Stimulated activated CD4-positive, alpha-beta T cell treated with anti-CD3 and anti-CD28 coated beads, Interleukin-4, amount 100 ng/mL, for 4 hours (primary cell): ENCODE measurements at regions not wholly inside any gene's neighbourhood (a gene's known extent, or its start where the extent isn't known, plus 50 kb on each side); places are given as distances from the start of the nearest gene placed in this dataset.

ENCODE experiments used
- DNase-seq, 2 experiments: peaks; one replicate each; pipeline ENCODE4 v3.0.0-alpha.2; 2020

DNA sequence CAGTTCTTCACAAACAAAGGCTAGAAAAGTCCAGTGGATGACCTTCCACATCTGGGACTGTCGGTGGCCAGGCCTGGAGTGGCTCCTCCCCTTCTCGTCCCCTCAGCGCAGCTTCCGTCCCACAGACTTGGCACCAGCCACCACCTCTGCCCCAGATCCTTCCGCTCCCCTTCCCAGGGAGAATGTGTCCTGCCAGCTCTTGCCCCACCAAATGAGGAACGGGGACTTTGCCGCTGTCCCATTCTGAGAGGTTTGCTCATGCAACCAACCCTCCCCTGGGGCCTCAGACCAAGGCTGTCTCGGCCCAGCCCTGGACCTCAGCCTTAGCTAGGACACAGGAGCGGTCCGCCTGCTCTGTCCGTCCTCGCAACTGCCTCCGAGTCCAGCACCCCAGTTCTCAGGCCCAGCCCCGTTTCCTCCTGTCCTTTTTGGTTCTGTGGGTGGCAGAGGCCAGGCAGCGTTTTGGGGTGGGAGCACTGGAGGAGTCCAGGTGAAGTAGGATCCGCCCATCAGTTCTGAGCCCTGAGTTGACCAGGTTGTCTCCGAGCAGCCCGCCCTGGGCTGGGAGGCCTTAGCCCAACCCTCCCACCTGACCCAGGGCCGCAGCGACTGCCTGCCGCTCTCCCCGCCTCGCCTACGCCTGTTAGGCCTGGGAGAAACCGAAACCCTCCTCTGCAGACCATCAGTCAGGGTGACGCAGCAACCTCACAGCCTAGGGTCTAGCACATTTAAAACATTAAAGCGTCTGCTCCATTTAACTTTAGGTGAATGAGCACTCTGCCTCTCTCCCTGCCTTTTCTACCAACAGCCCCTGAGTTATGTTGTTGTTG, 284.3 kb downstream of the FOXO1 start:
- no peak for DNase-seq

DNA sequence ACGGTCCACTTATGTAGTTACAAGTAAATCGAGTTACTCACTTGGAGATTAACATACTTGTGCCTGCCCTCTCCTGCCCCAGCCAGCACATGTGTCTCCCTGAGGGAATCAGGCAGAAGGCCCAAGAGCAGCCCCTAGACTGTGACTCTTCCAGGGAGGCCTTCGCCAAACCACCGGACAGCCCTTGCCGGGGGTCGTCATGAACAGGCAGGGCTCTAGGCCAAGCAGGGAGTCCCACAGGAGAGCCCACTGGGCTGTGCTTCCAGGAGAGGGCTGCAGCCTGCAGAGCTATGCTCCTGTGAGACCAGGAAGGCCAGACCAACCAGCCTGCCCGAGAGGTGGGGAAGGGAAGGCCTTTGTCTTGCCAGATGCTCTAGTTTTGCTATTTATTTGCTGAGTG, 283.3 kb downstream of the FOXO1 start:
- no peak for DNase-seq

DNA sequence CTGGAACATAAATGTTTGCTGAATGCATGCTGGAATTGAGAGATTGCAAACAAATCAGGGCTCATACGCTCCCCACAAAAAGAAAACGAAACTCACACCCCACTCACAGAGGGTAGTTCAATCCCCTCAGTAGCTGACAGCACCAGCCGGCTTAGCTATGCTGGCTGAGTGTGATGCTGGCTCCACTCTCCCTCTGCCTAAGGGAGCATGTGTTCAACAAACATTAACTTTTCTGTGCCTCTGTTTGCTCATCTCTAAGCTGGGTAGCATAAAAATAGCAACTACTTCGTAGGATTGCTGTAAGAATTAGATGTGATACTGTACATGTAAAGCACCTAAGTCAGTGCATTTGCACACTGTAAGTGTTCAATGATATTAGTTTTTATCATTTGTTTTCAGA, 282.6 kb downstream of the FOXO1 start:
- no peak for DNase-seq

GRCh38 chr13:40384976-40385857, 281.2 kb downstream of the FOXO1 start:
- no peak for DNase-seq

- no peak for DNase-seq
Observed at GRCh38 chr13:40385858-40386180, 280.6 kb downstream of the FOXO1 start.

GRCh38 chr13:40386586-40386985, 279.9 kb downstream of the FOXO1 start:
- no peak for DNase-seq

DNA sequence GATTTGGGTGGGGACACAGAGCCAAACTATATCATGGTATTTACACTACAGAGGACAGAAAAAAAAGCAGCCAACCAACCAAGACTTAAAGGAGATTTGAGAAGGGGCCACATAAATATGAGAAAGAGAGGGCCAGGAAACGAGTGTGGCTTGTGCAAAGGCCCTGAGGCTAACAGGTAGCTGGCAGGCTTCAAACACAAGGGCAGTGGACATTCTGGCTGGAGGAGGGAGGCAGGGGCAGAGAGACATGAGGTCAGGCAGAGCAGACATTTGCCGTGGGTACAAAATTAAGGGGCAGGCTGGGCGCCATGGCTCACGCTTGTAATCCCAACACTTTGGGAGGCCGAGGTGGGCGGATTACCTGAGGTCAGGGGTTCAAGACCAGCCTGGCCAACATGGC, 278.7 kb downstream of the FOXO1 start:
- no peak for DNase-seq

DNA sequence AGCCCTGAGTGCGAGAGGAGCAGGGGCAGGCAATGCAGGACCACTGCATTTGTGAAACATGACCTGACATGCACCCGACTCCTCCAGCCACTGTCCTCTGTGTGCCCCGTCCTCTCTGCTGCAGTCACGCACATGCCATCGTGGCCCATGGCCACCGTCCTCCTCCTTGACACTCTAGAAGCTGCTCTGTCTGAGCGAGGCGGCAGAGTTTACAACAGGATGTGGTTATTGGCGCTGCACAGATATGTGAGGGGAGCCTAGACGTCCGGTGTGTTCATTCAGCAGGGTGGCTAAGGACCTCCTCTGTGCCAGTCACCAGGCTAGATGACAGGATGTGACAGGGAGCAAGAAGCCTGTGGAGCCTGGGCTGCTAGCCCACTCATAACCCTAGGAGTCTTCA, 277.8 kb downstream of the FOXO1 start:
- DNase-seq = peak; percentile 46 to 80

DNA sequence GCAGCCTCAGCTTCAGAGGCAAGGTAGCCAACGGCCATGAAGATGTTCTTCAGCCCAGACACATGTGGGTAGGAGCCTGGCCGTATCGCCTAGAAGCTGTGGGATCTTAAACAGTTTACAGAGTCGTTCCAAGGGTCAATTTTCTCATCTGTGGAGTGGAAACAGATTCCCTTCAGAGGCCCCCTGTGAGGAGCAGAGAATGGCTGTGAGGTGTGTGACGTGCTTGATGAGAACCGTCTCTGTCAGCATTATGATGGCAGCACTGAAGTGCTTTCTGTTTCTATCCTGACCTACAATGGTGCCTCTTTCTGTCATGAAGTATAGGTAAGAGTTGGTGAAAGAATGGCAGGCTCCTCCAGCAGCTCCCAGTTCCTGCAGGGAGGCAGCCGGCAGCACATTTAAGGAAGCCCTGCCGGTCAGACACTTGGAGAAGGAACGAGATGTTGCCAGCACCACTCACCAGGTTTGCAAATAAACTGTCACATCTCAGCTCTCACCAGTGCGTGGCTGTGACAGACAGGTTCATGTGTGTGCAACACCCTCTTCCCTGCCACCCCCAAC, 277.3 kb downstream of the FOXO1 start:
- DNase-seq = peak; percentile 20 to 46

DNA sequence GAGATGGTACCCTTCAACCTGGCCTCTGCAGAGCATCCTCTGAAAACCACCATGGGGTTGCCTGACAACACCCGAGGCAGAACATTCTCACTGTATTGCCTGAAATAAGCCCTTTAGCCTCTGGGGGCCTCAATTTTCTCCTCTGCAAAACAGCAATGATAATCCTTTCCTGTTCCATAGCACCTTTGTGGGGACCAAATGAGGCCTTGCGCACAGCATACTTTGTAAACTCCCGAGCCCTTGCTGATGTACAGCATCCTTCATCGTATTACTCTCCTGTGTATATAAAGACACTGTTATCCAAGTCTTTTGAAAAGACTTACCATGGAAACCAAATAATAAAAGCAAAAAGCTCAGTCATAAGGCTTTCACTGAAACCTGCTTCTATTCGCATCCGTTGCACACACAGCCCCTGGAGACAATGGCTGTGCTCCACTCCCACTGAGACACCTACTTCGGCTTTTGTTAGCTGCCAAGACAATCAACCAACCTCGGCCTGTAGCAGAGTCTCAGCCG, 276.0 kb downstream of the FOXO1 start:
- no peak for DNase-seq

GRCh38 chr13:40391788-40392187, 274.7 kb downstream of the FOXO1 start:
- no peak for DNase-seq

DNA sequence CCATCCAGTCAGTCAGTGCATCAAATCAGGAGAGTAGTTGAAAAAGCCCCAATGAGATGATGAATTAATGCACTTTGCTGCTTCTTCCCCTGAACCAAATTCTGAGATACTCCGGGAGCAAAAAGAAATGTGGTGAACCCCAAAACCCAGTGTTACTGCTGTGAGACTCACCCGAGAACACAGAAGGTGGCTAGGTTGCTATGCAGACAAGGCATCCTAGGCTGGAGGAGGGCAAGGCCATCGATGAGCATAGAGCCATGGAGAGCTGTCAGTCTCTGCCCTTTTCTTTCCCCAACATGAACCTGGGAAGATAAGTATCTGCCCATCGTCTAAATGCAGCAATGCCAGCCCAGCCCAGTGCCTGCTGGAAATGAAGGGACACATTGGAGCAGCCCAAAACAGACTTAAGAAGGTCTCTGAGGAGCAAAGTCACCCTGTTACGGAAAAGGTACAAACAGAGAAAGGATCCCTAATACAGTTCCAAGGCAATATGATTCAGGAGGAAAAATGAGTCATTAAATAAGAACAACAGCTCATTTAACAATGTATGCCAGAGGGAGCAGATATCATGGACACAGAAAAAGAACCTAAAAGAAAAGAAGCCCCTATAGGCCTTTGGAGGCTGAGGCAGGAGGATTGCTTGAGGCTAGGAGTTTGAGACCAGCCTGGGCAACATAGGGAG, 272.0 kb downstream of the FOXO1 start:
- no peak for DNase-seq

DNA sequence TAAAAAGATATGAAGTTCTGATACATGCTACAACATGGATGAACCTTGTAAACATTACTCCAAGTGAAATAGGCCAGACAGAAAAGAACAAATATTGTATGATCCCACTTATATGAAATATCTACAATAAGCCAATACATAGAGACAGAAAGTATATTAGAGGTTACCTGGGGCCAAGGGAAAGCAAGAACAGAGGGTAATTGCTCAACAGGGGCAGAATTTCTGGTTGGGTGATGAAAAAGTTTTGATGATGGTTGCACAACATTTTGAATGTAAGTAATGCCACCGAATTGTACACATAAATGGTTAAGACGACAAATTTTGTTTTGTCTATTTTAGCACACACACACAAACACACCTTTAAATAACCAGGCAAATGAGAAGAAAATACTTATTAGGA, 268.4 kb downstream of the FOXO1 start:
- DNase-seq = no peak

DNA sequence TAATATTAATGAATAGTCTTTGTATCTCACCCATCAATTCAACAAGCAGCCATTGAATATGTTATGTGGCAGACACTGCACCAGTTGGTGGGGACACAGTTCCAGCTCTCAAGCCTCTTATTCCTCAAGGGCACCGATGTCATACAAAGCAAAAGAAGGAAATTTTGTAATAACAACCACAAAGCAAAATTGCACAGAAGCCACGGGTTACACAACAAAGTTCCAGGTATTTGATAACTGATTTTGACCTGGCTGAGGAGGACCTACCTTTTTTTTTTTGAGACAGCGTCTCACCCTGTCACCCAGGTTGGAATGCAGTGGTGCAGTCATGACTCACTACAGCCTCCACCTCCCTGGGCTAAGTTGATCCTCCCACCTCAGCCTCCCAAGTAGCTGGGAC, 266.7 kb downstream of the FOXO1 start:
- no peak for DNase-seq

DNA sequence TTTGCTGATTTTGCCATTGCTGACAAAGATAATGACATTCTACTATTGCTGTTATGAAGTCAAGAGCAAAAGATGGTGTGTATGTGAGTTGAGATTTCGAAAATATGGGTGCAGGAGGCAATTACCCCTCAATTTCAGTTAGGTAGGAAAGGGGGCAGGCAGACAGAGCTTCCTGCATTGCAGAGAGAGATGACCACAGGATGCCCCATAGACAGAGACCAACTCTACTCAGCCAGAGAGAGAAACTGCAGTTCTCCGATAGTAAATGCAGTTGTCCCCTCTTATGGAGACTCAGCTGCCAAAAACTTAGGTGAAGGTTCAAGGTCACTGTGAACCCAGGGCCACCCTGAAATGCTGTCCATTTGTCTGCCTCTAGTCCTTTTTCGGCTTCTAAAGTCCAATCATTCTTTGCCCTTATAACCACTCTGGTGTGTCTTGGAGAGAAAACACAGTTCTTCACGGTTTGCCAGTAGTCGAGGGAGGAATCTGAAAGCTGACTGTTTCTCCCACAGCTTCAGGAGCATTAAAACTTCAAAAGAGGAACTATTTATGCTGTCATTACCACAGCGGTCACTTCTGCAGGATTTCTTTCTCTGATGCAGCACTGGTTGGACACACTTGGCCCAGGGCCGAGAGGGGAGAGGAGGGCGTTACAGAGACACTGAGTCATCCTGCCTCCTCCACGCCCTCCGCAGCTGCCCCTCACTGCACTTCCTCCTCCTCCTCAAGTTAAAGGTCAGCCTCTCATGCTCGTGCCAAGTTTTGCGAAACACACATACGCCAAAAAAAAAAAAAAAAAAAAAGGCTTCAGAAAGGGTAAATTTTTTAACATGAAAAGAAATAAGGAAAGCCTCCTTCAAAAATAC, 264.3 kb downstream of the FOXO1 start:
- DNase-seq = peak; percentile 21 to 39

DNA sequence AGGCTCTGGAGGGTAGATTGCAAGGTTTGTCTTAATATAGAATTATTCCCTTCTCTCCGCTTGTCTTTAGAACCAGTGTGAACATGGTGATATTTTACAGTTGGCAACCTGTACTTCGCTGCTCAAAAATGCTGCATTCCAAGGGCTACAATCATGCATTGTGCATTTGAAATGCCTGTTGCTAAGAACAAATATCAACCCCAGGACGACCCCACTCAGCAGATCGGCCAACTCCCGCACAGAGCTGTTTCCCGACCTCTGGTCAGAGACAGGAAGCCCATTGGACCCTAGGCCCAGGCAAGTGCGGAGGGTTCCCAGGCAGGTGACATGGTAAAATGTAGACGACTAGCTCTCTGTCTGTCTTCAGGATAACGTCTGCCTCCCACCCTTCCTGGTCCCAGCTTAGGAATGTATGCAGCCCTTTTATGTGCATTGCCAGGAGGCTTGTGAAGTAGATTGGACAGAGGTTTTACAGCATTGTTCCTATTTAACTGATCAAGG, 263.5 kb downstream of the FOXO1 start:
- no peak for DNase-seq

DNA sequence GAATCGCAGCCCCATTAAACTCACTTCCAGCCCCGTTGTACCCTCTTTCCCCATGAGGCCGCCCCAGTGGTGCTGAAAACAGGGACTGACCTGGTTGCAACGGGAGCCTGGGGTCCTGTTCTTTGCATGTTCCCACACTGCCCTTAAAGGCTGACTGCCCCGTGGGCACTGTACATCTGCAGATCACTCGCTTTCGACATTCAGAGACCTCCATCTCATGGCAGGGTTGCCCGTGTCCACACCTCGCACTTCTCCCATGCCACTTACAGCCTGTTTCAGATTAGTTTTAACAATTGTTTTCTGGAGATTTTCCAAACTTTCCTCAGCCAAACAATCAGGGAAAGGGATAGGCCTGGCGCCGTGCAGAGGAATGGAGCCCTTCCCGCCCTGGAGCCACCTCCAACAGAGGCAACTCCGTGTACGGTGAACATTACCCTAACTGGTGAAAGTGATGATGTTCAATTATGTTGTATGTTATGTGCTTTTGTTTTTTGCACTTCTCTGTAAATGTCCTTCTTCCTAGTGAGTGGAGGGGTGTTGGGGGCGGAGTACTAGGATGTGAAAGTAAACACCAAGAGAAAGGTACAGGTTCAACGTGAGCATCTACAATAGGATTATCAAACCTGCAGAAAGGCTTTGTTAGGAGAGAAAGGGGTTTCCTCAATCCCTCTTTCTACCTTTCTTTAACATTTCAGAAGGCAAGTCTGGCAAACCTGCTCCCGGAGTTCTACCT, 262.8 kb downstream of the FOXO1 start:
- no peak for DNase-seq

GRCh38 chr13:40404407-40404806, 262.0 kb downstream of the FOXO1 start:
- no peak for DNase-seq

DNA sequence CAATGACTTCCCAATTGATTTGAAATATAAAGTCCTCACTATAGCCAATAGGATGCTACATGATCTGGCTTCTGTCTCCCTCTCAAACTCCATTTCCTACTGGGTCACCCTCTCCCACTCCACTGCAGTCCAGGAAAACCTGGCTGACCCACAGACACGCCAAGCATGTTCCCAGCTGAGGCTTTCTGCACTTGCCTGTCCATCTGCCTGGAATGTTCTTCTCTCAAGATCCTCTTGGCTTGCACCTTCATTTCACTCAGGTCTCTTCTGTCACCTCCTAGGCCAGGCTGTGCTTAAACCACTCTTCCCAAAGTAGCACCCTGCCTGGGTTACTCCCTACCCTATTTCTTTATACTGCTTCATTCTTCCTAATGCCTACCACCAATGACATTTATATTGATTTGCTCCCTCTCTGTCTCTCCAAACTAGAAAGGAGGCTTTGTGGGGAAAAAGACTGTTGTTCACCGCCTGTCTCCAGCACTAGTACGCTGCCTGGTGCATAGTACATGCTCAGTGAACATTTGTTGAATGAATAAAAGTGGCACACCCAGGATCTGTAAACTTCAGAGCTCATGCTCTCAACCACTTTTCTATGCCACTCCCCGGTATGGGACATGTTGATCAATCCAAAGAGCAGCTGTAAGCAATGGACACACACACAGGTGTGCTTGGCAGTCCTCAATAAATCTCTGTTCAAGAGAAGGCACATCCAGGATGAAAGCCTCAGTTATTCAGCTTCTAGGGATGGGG, 261.3 kb downstream of the FOXO1 start:
- no peak for DNase-seq

- no peak for DNase-seq
Observed at GRCh38 chr13:40406405-40407120, 259.9 kb downstream of the FOXO1 start.
